DMS153 (cell line): ENCODE measurements at regions not wholly inside any gene's neighbourhood (a gene's known extent, or its start where the extent isn't known, plus 50 kb on each side); places are given as distances from the start of the nearest gene placed in this dataset.
"Not testable (repeated sequence)": the region's sequence is repeated elsewhere in the genome, so short reads cannot be mapped to it uniquely, and the experiment has no call there.

Experiments
- DNase-seq: peaks from one replicate; lab custom pipeline; 2025; lab: John Stamatoyannopoulos, UW

DNA sequence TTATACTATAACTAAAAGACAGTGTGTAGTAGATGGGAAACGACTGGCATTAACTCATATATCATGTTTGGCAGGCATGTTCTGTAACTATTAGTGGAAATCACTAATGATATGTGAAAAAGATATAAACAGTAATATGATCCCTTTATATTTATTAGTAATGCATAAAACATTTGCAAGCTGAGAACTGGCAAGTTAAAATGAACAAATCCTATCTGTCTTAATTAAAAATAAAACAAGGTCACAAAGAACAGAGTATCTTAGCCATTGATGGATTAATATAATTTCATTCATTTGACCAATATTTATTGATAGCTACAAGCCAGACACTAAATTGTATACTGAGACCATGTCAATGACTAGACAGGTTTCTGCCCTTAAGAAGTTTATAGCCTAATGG, 154.5 kb downstream of the CRPPA start:
- DNase-seq, result no peak

DNA sequence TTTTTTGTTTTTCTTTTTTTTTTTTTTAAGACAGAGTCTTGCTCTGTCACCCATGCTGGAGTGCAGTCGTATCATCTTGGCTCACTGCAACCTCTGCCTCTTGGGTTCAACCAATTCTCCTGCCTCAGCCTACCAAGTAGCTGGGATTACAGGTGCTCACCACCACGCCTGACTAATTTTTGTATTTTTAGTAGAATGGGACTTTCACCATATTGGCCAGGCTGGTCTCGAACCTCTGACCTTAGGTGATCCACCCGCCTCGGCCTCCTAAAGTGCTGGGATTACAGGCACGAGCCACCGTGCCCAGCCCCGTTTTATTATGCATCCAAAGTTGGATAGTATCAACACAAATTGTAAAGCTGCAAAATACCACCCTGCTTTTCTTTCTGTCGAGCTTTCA, 154.9 kb downstream of the CRPPA start:
- not testable (repeated sequence) for DNase-seq

DNA sequence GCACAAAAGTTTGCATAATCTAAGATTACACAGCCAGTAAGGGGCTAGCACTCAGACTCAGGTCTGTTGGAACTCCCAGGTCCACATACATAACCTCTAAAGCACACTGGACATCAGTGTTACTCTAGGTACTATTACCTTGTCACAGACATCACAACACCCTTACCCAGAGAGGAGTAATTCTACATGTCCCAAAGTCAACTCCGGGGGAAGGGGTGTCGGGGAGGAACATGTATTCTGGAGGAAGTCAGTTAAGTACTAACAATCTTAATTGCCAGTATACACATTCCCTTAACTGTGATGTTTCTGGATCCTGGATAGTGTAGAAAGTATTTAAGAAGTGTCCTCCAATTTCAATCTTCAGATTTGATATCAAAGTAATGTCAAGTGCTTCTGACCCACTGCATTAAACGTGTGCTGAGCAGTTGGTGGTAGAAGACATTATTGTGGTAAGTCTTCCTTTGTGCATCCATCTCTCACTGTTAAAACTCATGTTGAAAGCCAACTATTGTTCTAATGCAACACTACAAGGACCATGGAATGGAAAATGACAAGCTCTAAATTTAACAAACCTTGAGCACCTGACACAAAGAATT, 155.4 kb downstream of the CRPPA start:
- no peak for DNase-seq

DNA sequence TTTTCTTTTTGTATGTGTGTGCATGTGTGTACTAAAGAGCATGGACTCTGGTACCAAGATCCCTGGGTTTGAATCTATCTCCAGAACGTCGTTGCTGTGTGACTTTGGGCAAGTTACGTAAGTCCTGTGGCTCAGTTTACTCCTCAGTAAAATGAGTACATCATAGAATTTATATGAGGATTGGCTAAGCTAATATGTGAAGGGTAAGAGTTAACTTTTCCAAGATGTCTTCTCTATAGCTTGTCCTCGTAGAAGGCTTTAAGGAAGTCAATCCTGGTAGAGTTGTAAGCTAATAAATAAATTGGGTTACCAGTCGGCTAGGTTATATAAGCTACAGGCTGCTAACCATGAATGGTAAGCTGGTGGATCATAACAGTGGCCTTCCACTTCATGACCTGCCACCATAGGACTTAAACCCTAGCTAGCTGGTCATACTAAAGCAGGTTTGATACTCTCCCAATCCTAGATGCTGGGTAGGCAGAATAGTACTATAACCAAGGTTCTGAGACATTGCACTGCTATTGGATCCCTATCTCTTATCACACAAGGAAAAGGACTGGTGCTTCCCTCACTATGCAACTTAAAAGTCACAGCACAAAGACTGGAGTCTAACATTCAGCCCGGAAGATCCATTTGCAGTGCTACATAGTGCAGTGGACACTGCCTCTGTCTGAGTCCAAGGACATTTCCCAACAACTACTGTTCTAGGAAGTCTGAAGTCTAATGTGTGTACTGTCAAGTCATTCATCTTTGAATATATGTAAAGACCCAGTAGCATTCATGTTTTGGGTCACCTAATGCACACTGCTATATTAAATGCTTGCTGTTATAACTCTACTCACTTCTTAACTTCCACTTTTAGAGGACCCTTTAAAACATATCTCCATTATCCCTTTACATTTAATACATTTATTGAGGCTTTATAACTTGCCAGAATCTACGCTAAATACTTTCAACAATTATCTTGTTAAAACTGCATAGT, 156.2 kb downstream of the CRPPA start:
- no peak for DNase-seq

DNA sequence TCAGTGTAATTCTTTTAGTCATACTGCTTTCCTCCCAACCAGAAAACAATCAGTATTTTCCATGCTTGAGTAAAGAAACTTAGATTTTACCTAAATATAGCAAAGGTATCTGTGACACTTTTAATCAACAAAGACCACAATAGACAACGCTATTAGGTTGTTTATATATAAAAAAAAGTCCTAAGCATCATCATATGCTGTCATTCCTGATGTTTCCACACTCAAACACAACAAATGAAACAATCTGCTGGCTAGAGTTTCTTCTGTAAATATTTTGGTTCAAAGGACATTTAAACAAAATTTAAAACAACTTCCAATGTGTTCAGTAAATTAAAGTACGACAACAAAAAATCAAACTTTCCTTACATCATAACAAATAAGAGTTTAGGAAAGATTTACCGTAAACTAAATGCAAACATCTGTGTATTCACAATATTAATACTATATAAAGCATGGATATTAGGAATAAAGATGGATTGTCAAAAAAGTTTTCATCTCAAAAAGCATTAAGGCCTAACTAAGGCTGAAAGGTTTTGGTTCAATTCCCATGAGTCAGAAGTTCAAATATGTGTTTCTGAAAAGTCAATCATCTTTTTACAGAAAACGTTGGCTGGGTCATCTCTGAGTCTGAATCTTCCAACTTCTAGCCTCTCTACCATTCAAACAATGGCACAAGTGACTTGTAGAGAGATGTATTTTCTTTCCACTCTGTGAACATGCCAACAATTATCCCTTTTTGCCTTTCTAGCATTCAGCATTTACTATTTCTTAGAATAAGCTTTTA, 157.1 kb downstream of the CRPPA start:
- no peak for DNase-seq

DNA sequence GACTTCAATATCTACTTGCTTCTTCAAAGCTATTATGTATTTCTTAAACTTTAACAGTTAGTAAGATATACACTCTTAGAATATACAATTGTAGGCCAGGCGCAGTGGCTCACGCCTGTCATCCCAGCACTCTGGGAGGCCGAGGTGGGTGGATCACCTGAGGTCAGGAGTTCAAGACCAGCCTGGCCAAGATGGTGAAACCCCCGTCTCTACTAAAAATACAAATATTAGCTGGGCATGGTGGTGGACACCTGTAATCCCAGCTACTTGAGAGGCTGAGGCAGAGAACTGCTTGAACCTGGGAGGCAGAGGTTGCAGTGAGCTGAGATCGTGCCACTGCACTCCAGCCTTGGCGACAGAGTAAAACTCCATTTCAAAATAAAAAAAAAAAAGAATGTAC, 158.0 kb downstream of the CRPPA start:
- DNase-seq, result not testable (repeated sequence)

DNA sequence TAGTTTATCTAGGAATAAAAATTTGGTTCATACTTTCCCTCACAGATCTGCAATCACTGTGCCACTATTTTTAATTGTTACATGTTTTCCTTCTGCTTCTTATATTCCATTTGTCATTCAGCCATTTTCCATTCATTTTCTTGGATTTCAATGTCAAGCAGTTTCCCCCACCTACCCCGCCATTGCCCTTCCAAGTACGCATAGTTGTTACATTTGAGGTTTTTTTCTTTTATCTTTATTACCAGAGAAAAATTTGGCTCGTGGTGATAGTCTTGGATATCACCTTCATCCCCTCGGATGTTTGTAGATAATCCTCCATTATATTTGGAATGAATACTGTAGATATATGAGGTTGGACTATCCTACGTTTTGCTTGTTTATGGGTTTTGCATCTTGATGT, 159.7 kb downstream of the CRPPA start:
- DNase-seq, result no peak

DNA sequence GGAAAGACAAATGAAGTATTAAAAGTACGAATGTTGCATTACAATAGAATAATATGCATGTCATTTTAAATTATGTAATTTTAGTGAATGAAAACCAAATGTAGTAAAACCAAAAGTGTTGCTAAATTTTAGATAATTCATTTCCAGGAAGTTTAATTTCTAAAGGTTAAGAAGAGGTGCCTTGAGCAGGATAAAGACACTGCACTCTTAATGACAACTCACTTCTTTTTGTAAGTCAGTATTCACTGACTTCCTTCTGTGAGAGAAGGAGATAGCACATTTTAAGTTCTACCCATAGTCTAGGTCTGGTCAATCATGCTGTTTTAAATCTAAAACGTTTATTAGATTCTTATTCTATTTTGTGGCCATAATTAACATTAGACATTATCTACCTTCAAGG, 160.2 kb downstream of the CRPPA start:
- DNase-seq, result no peak

DNA sequence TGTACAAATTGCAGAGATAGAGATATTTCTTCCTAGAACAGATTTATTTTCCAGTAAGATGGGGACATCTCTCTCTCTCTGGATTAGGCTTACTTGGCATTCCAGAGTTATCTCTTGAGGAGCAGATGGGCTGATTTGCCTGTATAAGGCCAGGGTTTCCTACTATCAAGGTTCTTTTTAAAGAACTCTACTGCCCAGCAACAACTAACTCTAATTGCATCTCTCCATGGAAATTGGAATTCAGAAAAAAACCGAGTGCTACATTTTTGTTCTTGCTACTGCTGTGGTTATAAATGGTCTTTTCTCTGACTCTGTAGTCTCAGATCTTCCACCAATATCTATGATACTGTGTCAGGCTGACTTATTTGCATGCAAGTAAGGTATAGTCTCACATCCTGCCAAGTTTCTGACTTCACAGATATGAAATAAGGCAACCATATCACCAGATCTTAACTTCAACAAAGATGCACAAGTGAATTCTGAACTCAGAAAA, 161.1 kb downstream of the CRPPA start:
- no peak for DNase-seq

DNA sequence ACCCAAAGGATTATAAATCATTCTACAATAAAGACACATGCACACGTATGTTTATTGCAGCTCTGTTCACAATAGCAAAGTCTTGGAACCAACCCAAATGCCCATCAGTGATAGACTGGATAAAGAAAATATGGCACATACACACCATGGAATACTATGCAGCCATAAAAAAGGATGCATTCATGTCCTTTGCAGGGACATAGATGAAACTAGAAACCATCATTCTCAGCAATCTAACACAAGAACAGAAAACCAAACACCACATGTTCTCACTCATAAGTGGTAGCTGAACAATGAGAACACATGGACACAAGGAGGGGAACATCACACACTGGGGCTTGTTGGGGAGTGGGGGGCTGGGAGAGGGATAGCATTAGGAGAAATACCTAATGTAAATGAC, 164.9 kb downstream of the CRPPA start:
- not testable (repeated sequence) for DNase-seq

DNA sequence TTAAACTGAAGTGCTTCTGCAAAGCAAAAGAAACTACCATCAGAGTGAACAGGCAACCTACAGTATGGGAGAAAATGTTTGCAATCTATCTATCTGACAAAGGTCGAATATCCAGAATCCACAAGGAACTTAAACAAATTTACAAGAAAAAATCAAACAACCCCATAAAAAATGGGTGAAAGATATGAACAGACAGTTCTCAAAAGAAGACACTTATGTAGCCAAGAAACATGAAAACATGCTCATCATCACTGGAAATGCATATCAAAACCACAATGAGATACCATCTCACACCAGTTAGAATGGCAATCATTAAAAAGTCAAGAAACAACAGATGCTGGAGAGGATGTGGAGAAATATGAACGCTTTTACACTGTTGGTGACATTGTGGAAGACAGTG, 165.4 kb downstream of the CRPPA start:
- not testable (repeated sequence) for DNase-seq

DNA sequence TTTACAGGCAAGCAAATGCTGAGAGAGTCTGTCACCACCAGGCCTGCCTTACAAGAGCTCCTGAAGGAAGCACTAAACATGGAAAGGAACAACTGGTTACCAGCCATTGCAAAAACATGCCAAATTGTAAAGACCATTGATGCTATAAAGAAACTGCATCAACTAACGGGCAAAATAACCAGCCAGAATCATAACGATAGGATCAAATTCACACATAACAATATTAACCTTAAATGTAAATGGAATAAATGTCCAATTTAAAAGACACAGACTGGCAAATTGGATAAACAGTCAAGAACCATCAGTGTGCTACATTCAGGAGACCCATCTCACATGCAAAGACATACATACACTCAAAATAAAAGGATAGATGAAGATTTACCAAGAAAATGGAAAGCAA, 170.7 kb downstream of the CRPPA start:
- DNase-seq, result not testable (repeated sequence)

DNA sequence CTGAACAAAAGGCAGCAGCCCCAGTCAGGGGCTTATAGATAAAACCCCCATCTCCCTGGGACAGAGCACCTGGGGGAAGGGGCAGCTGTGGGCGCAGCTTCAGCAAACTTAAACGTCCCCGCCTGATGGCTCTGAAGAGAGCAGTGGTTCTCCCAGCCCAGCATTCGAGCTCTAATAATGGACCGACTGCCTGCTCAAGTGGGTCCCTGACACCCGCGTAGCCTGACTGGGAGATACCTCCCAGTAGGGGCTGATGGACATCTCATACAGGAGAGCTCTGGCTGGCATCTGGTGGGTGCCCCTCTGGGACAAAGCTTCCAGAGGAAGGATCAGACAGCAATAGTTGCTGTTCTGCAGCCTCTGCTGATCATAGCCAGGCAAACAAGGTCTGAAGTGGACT, 172.1 kb downstream of the CRPPA start:
- not testable (repeated sequence) for DNase-seq

DNA sequence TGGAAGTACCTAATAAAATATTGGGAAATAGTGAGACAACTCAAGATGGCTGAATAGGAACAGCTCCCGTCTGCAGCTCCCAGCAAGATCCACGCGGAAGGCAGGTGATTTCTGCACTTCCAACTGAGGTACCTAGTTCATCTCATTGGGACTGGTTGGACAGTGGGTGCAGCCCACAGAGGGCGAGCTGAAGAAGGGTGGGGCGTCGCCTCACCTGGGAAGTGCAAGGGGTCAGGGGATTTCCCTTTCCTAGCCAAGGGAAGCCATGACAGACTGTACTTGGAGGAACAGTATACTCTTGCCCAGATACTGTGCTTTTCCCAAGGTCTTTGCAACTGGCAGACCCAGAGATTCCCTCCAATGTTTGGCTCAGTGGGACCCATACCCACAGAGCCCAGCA, 172.8 kb downstream of the CRPPA start:
- DNase-seq, result not testable (repeated sequence)

DNA sequence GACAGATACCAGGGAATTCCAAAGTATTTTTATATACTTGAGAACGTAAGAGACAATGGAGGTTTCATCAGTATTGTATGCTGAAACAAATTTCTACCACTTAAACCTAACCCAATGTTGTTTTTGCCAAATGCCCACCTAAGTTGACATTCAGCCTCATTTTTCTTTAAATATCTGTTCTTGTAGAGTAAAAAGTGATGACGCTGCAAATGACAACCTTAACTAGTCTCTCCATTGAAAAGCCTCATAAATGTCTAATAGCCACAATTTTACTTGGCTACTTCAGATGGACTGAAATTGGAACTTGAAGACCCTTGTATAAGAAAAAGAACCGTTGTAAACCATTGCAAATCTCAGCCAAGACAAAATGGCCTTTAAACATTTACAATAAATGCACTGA, 176.9 kb downstream of the CRPPA start:
- DNase-seq, result no peak

DNA sequence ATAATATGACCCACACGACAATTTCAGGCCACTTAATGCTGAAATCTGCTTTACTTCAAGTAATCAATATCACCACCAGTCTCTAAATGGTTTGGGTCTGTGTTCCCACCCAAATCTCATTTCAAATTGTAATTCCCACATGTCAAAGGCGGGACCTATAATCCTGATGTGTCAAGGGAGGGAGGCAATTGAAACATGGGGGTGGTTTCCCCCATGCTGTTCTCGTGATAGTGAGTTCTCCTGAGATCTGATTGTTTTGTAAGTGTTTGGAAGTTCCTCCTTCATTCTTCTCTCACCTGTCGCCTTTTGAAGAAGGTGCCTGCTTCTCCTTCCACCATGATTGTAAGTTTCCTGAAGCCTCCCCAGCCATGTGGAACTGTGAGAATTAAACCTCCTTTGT, 178.4 kb downstream of the CRPPA start:
- no peak for DNase-seq

DNA sequence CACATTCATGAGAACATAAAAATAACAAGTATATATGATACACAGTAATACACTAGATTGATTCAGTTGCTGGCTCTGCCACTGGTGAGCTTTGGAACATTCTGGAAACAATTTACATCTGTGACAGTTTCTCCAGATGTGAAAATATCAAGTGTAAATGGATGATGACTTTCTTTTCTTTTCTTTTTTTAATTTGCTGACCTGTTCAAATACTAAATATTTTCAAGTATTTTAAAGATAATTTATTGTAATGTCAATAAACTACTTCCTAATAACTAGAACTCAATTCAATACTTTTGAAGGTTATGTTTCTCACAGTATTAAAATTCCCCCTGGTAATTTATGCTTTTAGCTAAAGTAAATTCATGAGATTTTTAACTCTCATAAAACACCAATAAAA, 180.3 kb downstream of the CRPPA start:
- no peak for DNase-seq

DNA sequence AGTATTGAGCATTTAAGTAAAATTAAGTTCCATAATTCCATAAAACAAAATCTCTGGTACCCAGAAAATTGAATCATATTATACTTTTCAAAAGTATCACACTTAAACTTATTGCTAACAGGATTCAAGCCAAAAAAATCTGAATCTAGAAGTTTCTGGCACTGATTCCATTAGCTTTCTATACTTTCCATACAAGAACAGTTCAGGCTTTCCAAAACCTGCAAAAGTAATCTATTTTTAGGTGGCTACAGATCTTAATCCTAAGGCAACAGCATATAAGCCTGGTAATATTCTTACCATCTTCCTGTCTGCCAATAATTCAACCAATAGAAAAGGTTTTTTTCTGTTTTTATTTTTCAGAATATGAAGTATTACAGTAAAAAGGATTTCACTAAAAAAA, 185.0 kb downstream of the CRPPA start:
- no peak for DNase-seq

DNA sequence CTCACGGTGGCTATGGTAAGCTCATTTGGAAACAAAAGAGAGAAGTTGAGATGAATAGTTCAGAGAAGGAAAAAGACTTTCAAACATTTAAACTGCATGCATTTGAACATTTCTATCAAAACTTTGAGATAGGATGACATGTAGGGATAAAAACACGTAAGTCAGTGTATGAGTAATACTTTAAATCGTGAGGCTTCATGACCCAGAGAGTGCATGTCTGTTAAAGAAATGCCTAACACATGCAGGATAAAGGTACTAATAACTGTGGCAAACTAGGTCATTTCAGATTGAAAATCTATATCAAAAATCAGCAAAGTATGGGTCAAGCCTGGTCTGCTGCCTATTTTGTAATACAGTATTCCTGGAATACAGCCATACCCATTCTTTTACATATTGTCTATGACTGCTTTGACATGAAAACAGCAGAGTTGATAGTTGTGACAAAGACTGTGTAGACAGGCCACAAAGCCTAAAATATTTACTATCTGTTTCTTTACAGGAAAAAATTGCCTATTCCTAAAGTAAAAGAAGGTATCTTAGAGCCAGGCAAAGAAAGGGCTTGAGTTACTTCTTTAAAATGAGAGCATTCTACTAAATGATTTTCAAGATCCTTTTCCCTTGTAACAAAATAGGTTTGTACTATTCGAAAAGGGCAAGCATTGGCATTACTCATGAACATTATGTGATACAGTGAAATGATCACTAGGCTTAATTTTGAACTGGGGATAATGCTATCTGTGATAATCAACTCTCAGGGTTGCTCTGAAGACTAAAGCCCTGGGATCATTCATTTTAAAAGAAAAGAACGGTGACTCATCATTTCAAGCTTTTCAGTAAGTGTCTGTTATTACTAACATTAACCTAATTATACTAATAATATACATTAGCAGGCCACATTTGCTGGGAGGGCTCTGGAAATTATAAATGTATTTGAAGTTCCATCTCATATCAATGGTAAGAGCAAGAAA, 185.9 kb downstream of the CRPPA start:
- no peak for DNase-seq

DNA sequence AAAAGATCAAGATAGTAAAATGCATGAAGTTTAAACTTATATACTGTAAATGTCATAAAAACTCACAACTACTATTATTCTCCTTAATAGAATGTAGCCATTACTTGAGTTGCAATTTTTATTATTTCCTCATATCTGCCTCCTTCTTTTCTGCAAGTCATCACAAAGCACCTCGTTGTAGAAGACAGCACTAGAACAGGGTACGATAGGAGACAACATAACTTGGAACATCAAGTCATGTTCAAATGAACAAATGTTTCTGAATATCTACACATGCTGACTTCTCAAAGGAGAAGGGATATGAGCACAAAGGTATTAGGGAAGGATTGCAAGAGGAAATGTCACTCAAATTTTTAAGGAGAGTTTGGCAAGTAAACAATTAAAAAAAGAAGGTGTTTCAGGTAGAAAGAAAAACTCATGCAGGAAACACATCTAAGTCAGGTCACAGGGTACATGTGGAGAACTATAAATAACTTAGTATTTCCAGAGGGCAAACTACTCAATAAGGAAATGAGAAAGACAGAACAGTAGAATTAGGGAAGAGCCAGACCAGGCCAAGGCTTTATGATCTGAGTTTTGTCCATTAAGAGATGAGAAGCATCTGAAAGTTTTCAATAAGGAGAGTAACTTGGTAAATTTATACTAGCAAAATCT, 186.7 kb downstream of the CRPPA start:
- DNase-seq, result no peak

DNA sequence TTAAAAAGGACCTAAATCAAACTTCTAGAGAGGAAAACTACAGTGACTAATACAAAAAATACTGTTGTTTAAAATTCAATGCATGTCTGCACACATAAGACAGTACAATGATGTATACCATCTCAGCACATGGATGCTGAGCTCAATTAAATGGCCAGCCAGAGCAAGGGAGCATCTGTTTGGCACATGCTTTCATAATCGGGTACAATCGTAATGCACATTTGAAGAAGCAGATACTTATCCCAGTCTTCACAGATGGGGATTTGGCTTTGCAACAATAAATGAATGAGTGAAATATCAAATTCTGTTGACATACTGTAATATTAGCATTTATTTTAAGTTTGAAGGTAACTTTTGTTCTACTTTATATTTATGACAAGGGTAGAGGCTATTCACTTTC, 187.8 kb downstream of the CRPPA start:
- no peak for DNase-seq
